ENCODE measurements at regions not wholly inside any gene's neighbourhood (a gene's known extent, or its start where the extent isn't known, plus 50 kb on each side); places are given as distances from the start of the nearest gene placed in this dataset.

DNA sequence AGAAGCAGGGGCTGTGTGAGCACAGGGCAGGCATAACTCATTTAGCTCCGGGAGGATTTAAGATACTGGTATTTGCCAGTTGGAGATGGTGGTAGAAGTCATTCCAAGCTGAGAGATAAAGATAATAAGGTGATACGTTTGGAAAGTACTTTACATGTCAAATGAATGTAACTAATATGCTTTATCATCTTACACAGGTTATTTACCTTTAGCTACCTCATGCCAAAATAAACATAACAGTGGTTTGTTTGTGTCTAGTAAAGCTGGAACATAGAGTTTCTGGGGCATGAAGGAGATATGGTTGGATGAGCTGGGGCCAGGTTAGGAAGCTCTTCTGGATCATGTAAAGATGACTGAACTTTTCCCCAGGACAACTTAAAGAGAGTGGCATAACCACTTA, 126.9 kb upstream of the PIK3C3 start:
- TF ChIP-seq, protein P1, sequence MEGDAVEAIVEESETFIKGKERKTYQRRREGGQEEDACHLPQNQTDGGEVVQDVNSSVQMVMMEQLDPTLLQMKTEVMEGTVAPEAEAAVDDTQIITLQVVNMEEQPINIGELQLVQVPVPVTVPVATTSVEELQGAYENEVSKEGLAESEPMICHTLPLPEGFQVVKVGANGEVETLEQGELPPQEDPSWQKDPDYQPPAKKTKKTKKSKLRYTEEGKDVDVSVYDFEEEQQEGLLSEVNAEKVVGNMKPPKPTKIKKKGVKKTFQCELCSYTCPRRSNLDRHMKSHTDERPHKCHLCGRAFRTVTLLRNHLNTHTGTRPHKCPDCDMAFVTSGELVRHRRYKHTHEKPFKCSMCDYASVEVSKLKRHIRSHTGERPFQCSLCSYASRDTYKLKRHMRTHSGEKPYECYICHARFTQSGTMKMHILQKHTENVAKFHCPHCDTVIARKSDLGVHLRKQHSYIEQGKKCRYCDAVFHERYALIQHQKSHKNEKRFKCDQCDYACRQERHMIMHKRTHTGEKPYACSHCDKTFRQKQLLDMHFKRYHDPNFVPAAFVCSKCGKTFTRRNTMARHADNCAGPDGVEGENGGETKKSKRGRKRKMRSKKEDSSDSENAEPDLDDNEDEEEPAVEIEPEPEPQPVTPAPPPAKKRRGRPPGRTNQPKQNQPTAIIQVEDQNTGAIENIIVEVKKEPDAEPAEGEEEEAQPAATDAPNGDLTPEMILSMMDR (IDR thresholded peaks at IDR 0.05; ENCODE audit: extremely low read depth in 1 of 2, insufficient read depth in 1 of 2, low read depth in 1 of 2, low read length in 2 of 2) = no peak
- no peak for TF ChIP-seq POLR2AphosphoS5 (IDR thresholded peaks at IDR 0.05; ENCODE audit: insufficient read depth, low read depth, low read length)
- TF ChIP-seq POLR2A (IDR thresholded peaks at IDR 0.05; ENCODE audit: low read depth, low read length) = no peak
- TF ChIP-seq EZH2 (IDR thresholded peaks at IDR 0.05; ENCODE audit: borderline replicate concordance, low read depth, low read length, severe bottlenecking) = no peak
- TF ChIP-seq, protein P2, sequence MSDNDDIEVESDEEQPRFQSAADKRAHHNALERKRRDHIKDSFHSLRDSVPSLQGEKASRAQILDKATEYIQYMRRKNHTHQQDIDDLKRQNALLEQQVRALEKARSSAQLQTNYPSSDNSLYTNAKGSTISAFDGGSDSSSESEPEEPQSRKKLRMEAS (IDR thresholded peaks at IDR 0.05; ENCODE audit: insufficient read depth, insufficient read length) = no peak
- TF ChIP-seq MYC (IDR thresholded peaks at IDR 0.05; ENCODE audit: low read depth, low read length) = no peak
- no peak for TF ChIP-seq JUN (IDR thresholded peaks at IDR 0.05; ENCODE audit: borderline replicate concordance, insufficient read depth, insufficient read length, low read depth)
- TF ChIP-seq GATA2 (IDR thresholded peaks at IDR 0.05; ENCODE audit: insufficient read depth, insufficient read length, low read depth, low read length) = no peak
- no peak for TF ChIP-seq FOS (IDR thresholded peaks at IDR 0.05; ENCODE audit: borderline replicate concordance, insufficient read depth, low read length)

Data from endothelial cell of umbilical vein (primary cell).